ENCODE measurements at regions not wholly inside any gene's neighbourhood (a gene's known extent, or its start where the extent isn't known, plus 50 kb on each side); places are given as distances from the start of the nearest gene placed in this dataset.

DNA sequence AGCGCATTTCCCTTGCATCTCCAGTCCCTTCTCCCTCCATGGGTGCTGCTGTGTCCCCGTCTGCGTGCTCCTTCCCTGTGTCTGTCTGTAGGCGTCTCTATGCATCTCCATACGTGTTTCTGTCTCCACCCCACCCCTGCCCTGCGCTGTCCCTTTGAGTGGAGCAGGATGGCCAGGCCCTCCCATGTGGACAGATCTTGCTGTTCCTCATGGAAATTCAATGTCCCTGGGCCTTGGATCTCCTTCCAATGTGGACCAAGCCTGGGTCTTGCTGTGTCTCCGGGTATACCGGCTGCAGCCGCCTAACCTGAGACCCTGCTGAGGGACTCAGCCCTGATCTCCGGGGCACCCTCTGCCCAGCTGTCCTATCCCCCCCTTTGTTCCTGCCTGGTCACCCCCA lies 172.7 kb downstream of the BMP7 start:
- TF ChIP-seq POLR2A (IDR thresholded peaks at IDR 0.05) (no peak), POLR2AphosphoS5 (IDR thresholded peaks at IDR 0.05) (no peak)
- TF ChIP-seq, protein P1, sequence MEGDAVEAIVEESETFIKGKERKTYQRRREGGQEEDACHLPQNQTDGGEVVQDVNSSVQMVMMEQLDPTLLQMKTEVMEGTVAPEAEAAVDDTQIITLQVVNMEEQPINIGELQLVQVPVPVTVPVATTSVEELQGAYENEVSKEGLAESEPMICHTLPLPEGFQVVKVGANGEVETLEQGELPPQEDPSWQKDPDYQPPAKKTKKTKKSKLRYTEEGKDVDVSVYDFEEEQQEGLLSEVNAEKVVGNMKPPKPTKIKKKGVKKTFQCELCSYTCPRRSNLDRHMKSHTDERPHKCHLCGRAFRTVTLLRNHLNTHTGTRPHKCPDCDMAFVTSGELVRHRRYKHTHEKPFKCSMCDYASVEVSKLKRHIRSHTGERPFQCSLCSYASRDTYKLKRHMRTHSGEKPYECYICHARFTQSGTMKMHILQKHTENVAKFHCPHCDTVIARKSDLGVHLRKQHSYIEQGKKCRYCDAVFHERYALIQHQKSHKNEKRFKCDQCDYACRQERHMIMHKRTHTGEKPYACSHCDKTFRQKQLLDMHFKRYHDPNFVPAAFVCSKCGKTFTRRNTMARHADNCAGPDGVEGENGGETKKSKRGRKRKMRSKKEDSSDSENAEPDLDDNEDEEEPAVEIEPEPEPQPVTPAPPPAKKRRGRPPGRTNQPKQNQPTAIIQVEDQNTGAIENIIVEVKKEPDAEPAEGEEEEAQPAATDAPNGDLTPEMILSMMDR (IDR thresholded peaks at IDR 0.05): no peak
